ENCODE measurements at regions not wholly inside any gene's neighbourhood (a gene's known extent, or its start where the extent isn't known, plus 50 kb on each side); places are given as distances from the start of the nearest gene placed in this dataset.

DNA sequence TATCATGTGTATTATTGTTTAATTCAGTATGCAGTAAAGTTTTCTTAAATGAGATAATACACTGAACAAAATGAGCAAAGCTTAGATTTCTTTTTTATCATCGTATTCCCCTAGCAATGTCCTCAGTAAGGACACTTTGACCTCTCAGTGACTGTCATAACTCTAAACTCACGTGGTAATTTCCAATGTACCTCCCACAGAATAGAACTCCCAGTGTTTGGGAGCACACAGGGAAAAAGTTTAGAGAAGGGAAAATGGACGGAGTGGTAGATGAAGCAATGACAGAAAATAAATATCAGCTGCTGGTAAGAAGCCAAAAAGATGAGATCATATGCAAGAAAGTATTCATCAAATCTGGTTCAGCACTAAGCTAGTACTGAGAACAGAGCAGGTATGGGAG lies 758.6 kb upstream of the KCND2 start:
- Histone ChIP-seq H3K27me3 (ENCODE audit: control insufficient read depth, insufficient read depth, low read length) (no peaks in the 10 kb centered on the region), H3K4me2 (ENCODE audit: low read depth, low read length) (no peak overlapping the region), H3K4ac (ENCODE audit: low read depth, low read length) (no peak overlapping the region), H2AFZ (replicated peaks; ENCODE audit: low read length, poor library complexity) (no peak overlapping the region), H3K27ac (ENCODE audit: insufficient read depth, low read length) (no peak overlapping the region), H3K18ac (ENCODE audit: low read depth, low read length) (no peak overlapping the region), H3K56ac (ENCODE audit: extremely low read depth, insufficient read depth, low read length) (no peak overlapping the region), H2AK5ac (ENCODE audit: low read depth, low read length) (no peak overlapping the region), H3K9me1 (ENCODE audit: insufficient read depth, low read length) (no peaks in the 10 kb centered on the region), H2BK120ac (ENCODE audit: low read depth, low read length) (no peak overlapping the region), H3K36me3 (ENCODE audit: control insufficient read depth, insufficient read depth, low read length) (no peaks in the 10 kb centered on the region), H4K5ac (ENCODE audit: low read depth, low read length) (no peak overlapping the region), H3K4me3 (ENCODE audit: insufficient read depth, low read depth, low read length) (no peak overlapping the region), H4K8ac (ENCODE audit: low read depth in 2 of 2, low read length in 2 of 2) (no peak overlapping the region), H2BK15ac (ENCODE audit: low read depth, low read length) (no peak overlapping the region), H3K14ac (replicated peaks; ENCODE audit: low read depth, low read length) (no peak overlapping the region), H3K79me1 (ENCODE audit: low read depth in 1 of 2, low read length in 2 of 2) (no peaks in the 10 kb centered on the region), H3K23ac (ENCODE audit: low read depth, low read length) (no peak overlapping the region), H2BK20ac (ENCODE audit: low read depth, low read length) (no peak overlapping the region), H2BK5ac (ENCODE audit: low read depth, low read length, poor library complexity, severe bottlenecking) (no peak overlapping the region), H3K4me1 (ENCODE audit: control insufficient read depth, insufficient read depth, low read length) (no peaks in the 10 kb centered on the region), H3K9ac (ENCODE audit: low read depth, low read length) (no peak overlapping the region), H2AK9ac (replicated peaks; ENCODE audit: low read depth, low read length, poor library complexity) (no peak overlapping the region), H4K91ac (ENCODE audit: insufficient read depth, low read depth, low read length) (no peak overlapping the region), H4K20me1 (ENCODE audit: insufficient read depth, low read length) (no peaks in the 10 kb centered on the region), H3K9me3 (ENCODE audit: control insufficient read depth, insufficient read depth, low read length) (no peaks in the 10 kb centered on the region)
- intact Hi-C loops (cut with micrococcal nuclease) (no loop called here), dilution Hi-C loops (cut with HindIII; ENCODE audit: low sequenced_read_pairs, unreplicated experiment) (no loop called here), in situ Hi-C loops (cut with MboI; ENCODE audit: low sequenced_read_pairs) (no loop called here)
- no peak for ATAC-seq (ENCODE audit: low read depth)
- no peak for DNase-seq
- ChIA-PET POLR2A (ENCODE audit: unreplicated experiment) (no interaction called here), CTCF (interaction anchor here (1.8 kb wide), 1 partner anchor 12 kb away, joined by 5 read pairs; no protein-coding TSS in a partner anchor)
- WGBS, 2 experiments (ENCODE audit: extremely low coverage in 2 of 2, insufficient read length in 1 of 2) = no CpG with 5 or more reads among the region's 3 CpGs
- BruUV-seq (replicated peaks) = no TSS peak
- TF ChIP-seq POLR2A (IDR thresholded peaks at IDR 0.05; ENCODE audit: low read depth, low read length) (no peak), BHLHE40 (IDR thresholded peaks at IDR 0.05; ENCODE audit: low read depth, low read length) (no peak), RAD21 (IDR thresholded peaks at IDR 0.05; ENCODE audit: low read length) (no peak), ELK1 (IDR thresholded peaks at IDR 0.05; ENCODE audit: borderline replicate concordance, low read depth, low read length) (no peak), MXI1 (IDR thresholded peaks at IDR 0.05; ENCODE audit: borderline replicate concordance, low read depth, low read length) (no peak), CHD1 (IDR thresholded peaks at IDR 0.05; ENCODE audit: low read depth, low read length) (no peak), MAFK (IDR thresholded peaks at IDR 0.05; ENCODE audit: low read depth, low read length) (no peak), NFE2L2 (IDR thresholded peaks at IDR 0.05; ENCODE audit: low read depth, low read length) (no peak), RCOR1 (IDR thresholded peaks at IDR 0.05; ENCODE audit: insufficient replicate concordance, low read length) (no peak), FOS (IDR thresholded peaks at IDR 0.05; ENCODE audit: low read depth, low read length) (no peak), CEBPB (IDR thresholded peaks at IDR 0.05; ENCODE audit: low read depth, low read length) (no peak)

Measured in IMR-90 (cell line).